OCI-LY3 (cell line): ENCODE measurements at regions not wholly inside any gene's neighbourhood (a gene's known extent, or its start where the extent isn't known, plus 50 kb on each side); places are given as distances from the start of the nearest gene placed in this dataset.

ENCODE experiments used
- H2AFZ ChIP-seq: fragments of 200-600, 300-600 bp; shearing (Covaris generic); 2 replicates; pipeline ENCODE4 v1.6.0; 2014; ENCODE audit warnings: antibody characterized with exemption, low read depth, low read length
- H3K27ac ChIP-seq: fragments of 200-600, 300-600 bp; sonication (generic); 2 replicates; pipeline ENCODE4 v1.5.1; 2014; ENCODE audit warnings: mild to moderate bottlenecking, low read length, moderate library complexity, mixed read lengths
- H3K27me3 ChIP-seq: fragments of 200-600, 300-600 bp; sonication (generic); 2 replicates; pipeline ENCODE4 v1.6.1; 2014; ENCODE audit warnings: low read depth, low read length, mixed read lengths
- H3K36me3 ChIP-seq: fragments of 200-600, 300-600 bp; sonication (generic); replicated peaks from 2 replicates; pipeline ENCODE3; 2014; ENCODE audit warnings: low read depth, low read length, mixed read lengths
- H3K4me1 ChIP-seq: fragments of 300-600, 200-600 bp; sonication (generic); 2 replicates; pipeline ENCODE4 v1.6.1; 2014; ENCODE audit warnings: low read length, mixed read lengths
- H3K4me2 ChIP-seq: fragments of 200-600, 300-600 bp; sonication (generic); 2 replicates; pipeline ENCODE4 v1.6.1; 2014; ENCODE audit warnings: low read length, mixed read lengths
- H3K4me3 ChIP-seq: fragments of 300-600, 200-600 bp; sonication (generic); 2 replicates; pipeline ENCODE4 v1.5.1; 2014; ENCODE audit warnings: antibody characterized with exemption, mild to moderate bottlenecking, low read length, moderate library complexity
- H3K79me2 ChIP-seq: fragments of 300-600, 200-600 bp; shearing (Covaris generic); 2 replicates; pipeline ENCODE4 v1.6.1; 2014; ENCODE audit warnings: mild to moderate bottlenecking, low read length, mixed read lengths
- H3K9ac ChIP-seq: fragments of 300-600, 200-600 bp; shearing (Covaris generic); 2 replicates; pipeline ENCODE4 v1.6.0; 2014; ENCODE audit warnings: mild to moderate bottlenecking, low read length, moderate library complexity
- H3K9me3 ChIP-seq: fragments of 200-600, 300-600 bp; shearing (Covaris generic); 2 replicates; pipeline ENCODE4 v1.6.1; 2014; ENCODE audit warnings: low read length, mixed read lengths; ENCODE audit not compliant: insufficient read depth
- H4K20me1 ChIP-seq: fragments of 200-600, 300-600 bp; sonication (generic); 2 replicates; pipeline ENCODE4 v1.6.1; 2016; ENCODE audit warnings: low read length, mixed read lengths; ENCODE audit not compliant: insufficient read depth
- CTCF ChIP-seq: fragments of 200-600, 300-600 bp; sonication (generic); IDR thresholded peaks from 2 replicates; pipeline ENCODE4 v1.5.1; 2014; ENCODE audit warnings: antibody characterized with exemption, low read length, low read depth
- EZH2phosphoT487 ChIP-seq: fragments of 200-600 bp; shearing (Covaris generic); IDR thresholded peaks from 2 replicates; pipeline ENCODE4 v1.6.1; 2018; ENCODE audit warnings: antibody characterized with exemption, mixed run types, low read depth

- Histone ChIP-seq H3K9ac (no peak overlapping the region), H4K20me1 (no peaks in the 10 kb centered on the region), H3K9me3 (no peaks in the 10 kb centered on the region), H3K4me2 (no peak overlapping the region), H2AFZ (no peak overlapping the region), H3K27me3 (peaks cover 43% of the 10 kb centered on the region), H3K4me1 (no peaks in the 10 kb centered on the region), H3K27ac (no peak overlapping the region), H3K36me3 (no peaks in the 10 kb centered on the region), H3K4me3 (no peak overlapping the region), H3K79me2 (no peaks in the 10 kb centered on the region)
- TF ChIP-seq EZH2phosphoT487 (no peak), CTCF (no peak)
Observed at GRCh38 chr9:124182741-124183140, 75.0 kb upstream of the NEK6 start.

GRCh38 chr9:124183772-124184171, 74.0 kb upstream of the NEK6 start:
- Histone ChIP-seq H3K36me3 (no peaks in the 10 kb centered on the region), H3K79me2 (no peaks in the 10 kb centered on the region), H3K27ac (no peak overlapping the region), H3K4me2 (no peak overlapping the region), H3K27me3 (peaks cover 43% of the 10 kb centered on the region), H3K9ac (no peak overlapping the region), H2AFZ (no peak overlapping the region), H4K20me1 (no peaks in the 10 kb centered on the region), H3K4me1 (no peaks in the 10 kb centered on the region), H3K4me3 (no peak overlapping the region), H3K9me3 (no peaks in the 10 kb centered on the region)
- TF ChIP-seq CTCF: no peak
- no peak for TF ChIP-seq EZH2phosphoT487

- Histone ChIP-seq H3K9me3 (no peaks in the 10 kb centered on the region), H2AFZ (no peak overlapping the region), H3K27me3 (peaks cover 36% of the 10 kb centered on the region), H3K9ac (no peak overlapping the region), H3K4me3 (no peak overlapping the region), H3K4me1 (no peaks in the 10 kb centered on the region), H3K4me2 (no peak overlapping the region), H3K79me2 (no peaks in the 10 kb centered on the region), H3K27ac (no peak overlapping the region), H4K20me1 (no peaks in the 10 kb centered on the region), H3K36me3 (no peaks in the 10 kb centered on the region)
- TF ChIP-seq EZH2phosphoT487 (no peak), CTCF (no peak)
Observed at GRCh38 chr9:124185413-124185812, 72.3 kb upstream of the NEK6 start.

- Histone ChIP-seq H2AFZ (no peak overlapping the region), H3K4me3 (no peak overlapping the region), H3K79me2 (no peaks in the 10 kb centered on the region), H3K9ac (no peak overlapping the region), H3K27me3 (peaks cover 27% of the 10 kb centered on the region; the same call in 1 of the 2 replicates), H3K27ac (no peak overlapping the region), H3K4me2 (no peak overlapping the region), H3K4me1 (peaks cover 6% of the 10 kb centered on the region), H4K20me1 (no peaks in the 10 kb centered on the region), H3K36me3 (no peaks in the 10 kb centered on the region), H3K9me3 (no peaks in the 10 kb centered on the region)
- TF ChIP-seq CTCF (no peak), EZH2phosphoT487 (no peak)
Observed at GRCh38 chr9:124187311-124187710, 70.4 kb upstream of the NEK6 start.
